ENCODE measurements at regions not wholly inside any gene's neighbourhood (a gene's known extent, or its start where the extent isn't known, plus 50 kb on each side); places are given as distances from the start of the nearest gene placed in this dataset.

- H3K36me3 ChIP-seq: no peaks in the 10 kb centered on the region
- intact Hi-C loops (cut with DNase I; ENCODE audit: low total_unique reads): no loop called here
- peaks cover 0 to 10% (median 0%) of the 10 kb centered on the region in 8 donors for H3K9me3 ChIP-seq
- DNase-seq: no peak
- no peaks in the 10 kb centered on the region for H3K27me3 ChIP-seq (replicated peaks in 1 of 7)
- no peak for TF ChIP-seq CTCF (IDR thresholded peaks at IDR 0.05 in 8 of 11, conservative IDR thresholded peaks at IDR 0.05 in 3 of 11)
- TF ChIP-seq POLR2A (IDR thresholded peaks at IDR 0.05): no peak
- TF ChIP-seq POLR2AphosphoS5 (IDR thresholded peaks at IDR 0.05): no peak
- no peak overlapping the region for H3K4me3 ChIP-seq
- WGBS, 5 donors: 56 to 77% (median 73%) methylated on average over 3 of the region's 3 CpGs
- peaks cover 0 to 5% (median 0%) of the 10 kb centered on the region in 6 donors for H3K4me1 ChIP-seq
- no peak overlapping the region for H3K27ac ChIP-seq
Observed at GRCh38 chr1:80896781-80897356, 903.9 kb upstream of the ADGRL2 start.

DNA sequence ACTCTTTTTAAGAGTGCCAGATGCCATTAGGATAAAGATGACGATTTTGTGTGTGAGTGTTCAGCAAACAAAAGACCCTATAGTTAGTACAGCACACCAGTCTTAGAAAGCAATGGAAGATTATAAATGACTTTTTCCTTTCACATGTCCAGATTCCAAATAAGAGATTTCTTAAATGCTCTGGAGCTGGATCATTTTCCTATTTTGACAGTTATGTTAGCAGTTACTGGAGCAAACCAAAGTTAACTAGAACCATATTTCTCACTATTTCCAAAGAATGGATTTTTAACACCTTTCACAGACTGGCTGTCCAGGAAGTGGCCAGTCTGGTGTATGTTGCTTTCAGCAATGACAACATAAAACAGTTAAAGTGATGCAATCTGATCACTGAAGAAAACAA, 905.8 kb upstream of the ADGRL2 start:
- Histone ChIP-seq H3K36me3 (no peaks in the 10 kb centered on the region), H3K27me3 (replicated peaks in 1 of 7) (no peaks in the 10 kb centered on the region), H3K4me3 (no peak overlapping the region), H3K9me3 (no peaks in the 10 kb centered on the region), H3K27ac (no peak overlapping the region), H3K4me1 (peaks cover 0 to 5% (median 0%) of the 10 kb centered on the region in 6 donors)
- no peak for DNase-seq
- TF ChIP-seq CTCF (IDR thresholded peaks at IDR 0.05 in 8 of 11, conservative IDR thresholded peaks at IDR 0.05 in 3 of 11) (no peak), POLR2AphosphoS5 (IDR thresholded peaks at IDR 0.05) (no peak), POLR2A (IDR thresholded peaks at IDR 0.05) (no peak)
- 55 to 72% (median 65%) methylated on average over 1 of the region's 1 CpG for WGBS, 5 donors
- intact Hi-C loops (cut with DNase I; ENCODE audit: low total_unique reads): no loop called here

- Histone ChIP-seq H3K4me1 (peaks cover 0 to 5% (median 0%) of the 10 kb centered on the region in 6 donors), H3K4me3 (no peak overlapping the region), H3K27ac (no peak overlapping the region), H3K9me3 (no peaks in the 10 kb centered on the region), H3K27me3 (replicated peaks in 1 of 7) (no peaks in the 10 kb centered on the region), H3K36me3 (no peaks in the 10 kb centered on the region)
- no peak for TF ChIP-seq POLR2AphosphoS5 (IDR thresholded peaks at IDR 0.05)
- no peak for TF ChIP-seq POLR2A (IDR thresholded peaks at IDR 0.05)
- TF ChIP-seq CTCF (IDR thresholded peaks at IDR 0.05 in 8 of 11, conservative IDR thresholded peaks at IDR 0.05 in 3 of 11): no peak
- intact Hi-C loops (cut with DNase I; ENCODE audit: low total_unique reads): no loop called here
- 17 to 30% (median 27%) methylated on average over 2 of the region's 2 CpGs for WGBS, 5 donors
- DNase-seq: no peak
Observed at GRCh38 chr1:80893115-80893514, 907.6 kb upstream of the ADGRL2 start.

DNA sequence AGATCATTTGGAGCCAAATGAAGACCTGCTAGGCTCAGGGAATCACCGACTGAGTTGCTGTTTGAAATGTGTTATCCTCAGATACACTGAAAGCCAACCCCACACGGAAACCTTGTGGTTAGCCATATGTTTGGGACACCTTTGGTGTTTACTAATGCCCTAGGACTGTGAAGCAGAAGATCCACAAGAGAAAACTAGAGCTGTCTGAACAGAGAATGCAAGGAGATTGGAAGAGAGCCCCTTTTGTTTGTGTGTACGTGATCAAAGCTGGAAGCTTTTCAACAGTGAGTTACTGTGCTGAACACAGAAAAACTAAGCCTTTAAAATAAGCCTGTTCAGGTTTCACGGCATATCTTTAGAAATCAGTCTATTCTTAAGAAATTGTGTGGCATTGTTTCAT, 908.2 kb upstream of the ADGRL2 start:
- H3K4me1 ChIP-seq: peaks cover 0 to 5% (median 0%) of the 10 kb centered on the region in 6 donors
- TF ChIP-seq POLR2A (IDR thresholded peaks at IDR 0.05) (no peak), CTCF (IDR thresholded peaks at IDR 0.05 in 8 of 11, conservative IDR thresholded peaks at IDR 0.05 in 3 of 11) (no peak), POLR2AphosphoS5 (IDR thresholded peaks at IDR 0.05) (no peak)
- 11 to 23% (median 15%) methylated on average over 4 of the region's 4 CpGs for WGBS, 5 donors
- H3K36me3 ChIP-seq: no peaks in the 10 kb centered on the region
- H3K27me3 ChIP-seq (replicated peaks in 1 of 7): no peaks in the 10 kb centered on the region
- DNase-seq: no peak
- H3K27ac ChIP-seq: no peak overlapping the region
- intact Hi-C loops (cut with DNase I; ENCODE audit: low total_unique reads): no loop called here
- H3K4me3 ChIP-seq: no peak overlapping the region
- H3K9me3 ChIP-seq: no peaks in the 10 kb centered on the region
